DMS53 treated with DMSO at 0.1 percent for 48 hours (cell line): ENCODE measurements at regions not wholly inside any gene's neighbourhood (a gene's known extent, or its start where the extent isn't known, plus 50 kb on each side); places are given as distances from the start of the nearest gene placed in this dataset.
"Not testable (repeated sequence)": the region's sequence is repeated elsewhere in the genome, so short reads cannot be mapped to it uniquely, and the experiment has no call there.

ENCODE experiments used
- DNase-seq: peaks from one replicate; lab custom pipeline; 2025; ENCODE audit not compliant: unreplicated experiment; lab: John Stamatoyannopoulos, UW

- DNase-seq = peak; percentile 95
Measured at GRCh38 chr20:19890445-19891051, 126.6 kb upstream of the NAA20 start.

- no peak for DNase-seq
Measured at GRCh38 chr20:19893356-19893755, 123.8 kb upstream of the NAA20 start.

- no peak for DNase-seq
Measured at GRCh38 chr20:19895761-19896160, 121.4 kb upstream of the NAA20 start.

GRCh38 chr20:19897891-19898290, 119.3 kb upstream of the NAA20 start:
- DNase-seq = no peak

DNA sequence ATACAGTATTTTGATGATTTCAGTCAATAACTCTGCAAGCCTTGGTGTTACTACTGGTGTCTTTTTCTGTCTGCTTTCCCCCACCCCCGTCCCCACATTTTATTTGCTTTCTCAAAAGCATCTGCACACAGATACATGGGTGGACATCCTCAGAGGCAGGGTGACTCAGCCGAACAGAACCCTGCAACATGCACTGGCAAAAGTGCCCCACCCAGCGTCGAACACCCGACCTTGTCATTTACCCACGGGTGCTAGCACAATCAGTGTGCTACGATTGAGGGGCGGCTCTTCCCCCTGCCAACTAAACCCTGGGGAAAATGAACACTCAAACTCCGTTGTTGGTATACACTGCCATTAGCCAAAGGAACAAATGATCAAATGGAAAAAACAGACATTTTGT, 115.9 kb upstream of the NAA20 start:
- no peak for DNase-seq

- no peak for DNase-seq
Measured at GRCh38 chr20:19903168-19903811, 113.9 kb upstream of the NAA20 start.

DNA sequence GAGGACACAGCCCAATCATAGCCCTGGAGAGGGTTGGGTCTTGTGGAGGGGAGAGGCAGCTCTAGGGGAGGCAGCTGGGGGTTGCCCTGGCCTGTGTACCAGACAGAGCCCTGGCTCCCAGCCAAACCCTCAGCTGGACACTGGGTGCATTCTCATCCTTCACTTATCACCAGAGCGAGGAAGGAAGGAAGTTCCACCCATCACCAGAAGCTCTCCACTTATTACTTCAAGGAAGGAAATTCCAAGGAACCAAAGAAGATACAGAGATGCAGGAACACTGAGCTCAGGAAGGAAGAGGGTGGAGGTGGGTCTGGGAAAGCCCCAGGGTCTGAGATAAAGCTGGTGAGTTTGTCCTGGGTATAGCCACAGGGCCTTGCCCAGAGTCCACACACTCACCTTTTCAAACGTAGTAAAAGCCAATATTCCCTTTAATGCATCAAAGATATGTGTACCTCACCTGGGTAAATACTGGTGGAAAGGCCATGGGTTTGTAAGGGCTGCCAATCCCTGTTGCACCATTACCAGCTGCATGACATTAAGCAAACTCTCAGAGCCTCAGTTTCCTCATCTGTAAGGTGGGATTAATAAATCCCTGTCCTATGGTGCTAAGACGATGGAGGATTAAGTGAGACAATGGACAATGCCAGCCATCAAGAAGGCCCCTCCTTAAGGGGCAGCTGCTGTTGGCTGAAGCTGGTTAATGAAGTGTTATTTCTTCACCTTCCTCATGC, 109.7 kb upstream of the NAA20 start:
- DNase-seq = no peak

- no peak for DNase-seq
Measured at GRCh38 chr20:19908576-19908975, 108.6 kb upstream of the NAA20 start.

GRCh38 chr20:19909725-19910124, 107.4 kb upstream of the NAA20 start:
- DNase-seq = no peak

DNA sequence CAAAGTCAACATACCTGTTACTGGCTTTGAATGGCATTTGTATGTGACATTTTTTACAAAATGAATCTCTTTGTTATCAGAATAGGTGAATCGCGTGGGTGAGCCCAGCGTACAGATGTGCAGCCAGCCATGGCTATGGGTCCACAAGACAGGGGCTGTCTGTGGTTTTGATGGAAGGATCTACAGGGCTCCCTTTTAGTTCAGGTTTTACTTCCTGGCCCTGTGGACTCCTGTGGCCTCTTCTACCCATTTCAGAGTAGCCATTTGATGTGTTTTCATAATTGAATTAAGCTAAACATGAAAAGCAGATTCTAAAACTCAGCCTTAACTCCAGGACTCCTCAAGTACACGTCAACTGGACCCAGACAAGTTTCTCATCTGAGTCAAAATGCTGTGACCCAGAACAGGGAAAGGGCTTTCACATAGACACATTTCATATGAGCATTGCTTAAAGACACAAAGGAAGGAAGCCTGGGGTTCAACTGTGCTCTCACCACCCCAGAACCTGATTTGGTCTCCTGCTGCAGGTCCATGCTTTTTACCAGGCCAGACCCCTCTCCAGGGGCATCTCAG, 105.3 kb upstream of the NAA20 start:
- DNase-seq = no peak

DNA sequence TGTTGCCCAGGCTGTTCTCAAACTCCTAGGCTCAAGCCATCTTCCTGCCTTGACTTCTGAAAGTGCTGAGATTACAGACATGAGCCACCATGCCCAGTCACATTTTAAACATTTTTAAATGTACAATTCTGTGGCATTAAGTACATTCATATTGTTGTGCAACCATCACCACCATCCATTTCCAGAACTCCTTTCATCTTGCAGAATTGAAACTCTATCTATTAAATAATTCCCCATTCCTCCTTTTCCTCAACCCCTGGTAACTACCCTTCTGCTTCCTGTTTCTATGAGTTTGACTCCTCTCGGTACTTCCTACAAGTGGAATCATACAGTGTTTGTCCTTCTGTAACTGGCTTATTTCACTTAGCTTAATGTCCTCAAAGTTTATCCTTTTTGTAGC, 103.8 kb upstream of the NAA20 start:
- no peak for DNase-seq

GRCh38 chr20:19913927-19914614, 103.1 kb upstream of the NAA20 start:
- DNase-seq = peak; percentile 80

DNA sequence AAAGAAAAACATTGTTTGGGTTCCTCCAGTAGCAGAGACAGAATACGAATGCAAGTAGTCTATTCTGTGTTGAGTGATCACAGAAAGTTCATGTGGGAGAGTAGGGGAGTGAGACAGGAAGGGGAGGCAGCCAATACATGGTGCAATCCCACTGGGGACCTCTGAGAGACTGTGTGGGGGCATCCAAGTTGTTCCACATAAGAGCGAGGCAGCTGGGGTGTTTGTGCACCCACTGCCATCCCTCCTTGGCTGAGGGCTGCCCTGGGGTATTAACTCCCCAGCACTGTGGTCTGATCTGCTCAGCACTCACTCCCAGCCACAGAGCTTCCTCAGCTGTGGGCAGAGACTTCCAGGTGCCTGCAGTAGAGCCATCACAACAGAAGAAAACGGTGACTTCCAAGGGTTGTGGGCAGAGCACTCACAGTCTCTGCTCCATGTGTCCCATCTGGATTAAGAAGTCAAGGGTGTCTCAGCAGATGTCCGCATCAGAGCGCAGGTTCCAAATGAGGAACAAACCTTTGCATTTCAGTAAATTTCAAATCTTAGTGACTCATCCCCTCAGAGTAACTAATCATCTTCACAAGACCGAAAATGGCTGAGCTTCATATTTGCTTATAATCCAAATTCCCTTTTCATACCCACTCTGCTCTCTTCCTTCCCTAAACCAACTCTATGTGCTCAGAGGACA, 101.9 kb upstream of the NAA20 start:
- no peak for DNase-seq

- DNase-seq = no peak
Measured at GRCh38 chr20:19916531-19917485, 100.4 kb upstream of the NAA20 start.

- no peak for DNase-seq
Measured at GRCh38 chr20:19918965-19919329, 98.2 kb upstream of the NAA20 start.

DNA sequence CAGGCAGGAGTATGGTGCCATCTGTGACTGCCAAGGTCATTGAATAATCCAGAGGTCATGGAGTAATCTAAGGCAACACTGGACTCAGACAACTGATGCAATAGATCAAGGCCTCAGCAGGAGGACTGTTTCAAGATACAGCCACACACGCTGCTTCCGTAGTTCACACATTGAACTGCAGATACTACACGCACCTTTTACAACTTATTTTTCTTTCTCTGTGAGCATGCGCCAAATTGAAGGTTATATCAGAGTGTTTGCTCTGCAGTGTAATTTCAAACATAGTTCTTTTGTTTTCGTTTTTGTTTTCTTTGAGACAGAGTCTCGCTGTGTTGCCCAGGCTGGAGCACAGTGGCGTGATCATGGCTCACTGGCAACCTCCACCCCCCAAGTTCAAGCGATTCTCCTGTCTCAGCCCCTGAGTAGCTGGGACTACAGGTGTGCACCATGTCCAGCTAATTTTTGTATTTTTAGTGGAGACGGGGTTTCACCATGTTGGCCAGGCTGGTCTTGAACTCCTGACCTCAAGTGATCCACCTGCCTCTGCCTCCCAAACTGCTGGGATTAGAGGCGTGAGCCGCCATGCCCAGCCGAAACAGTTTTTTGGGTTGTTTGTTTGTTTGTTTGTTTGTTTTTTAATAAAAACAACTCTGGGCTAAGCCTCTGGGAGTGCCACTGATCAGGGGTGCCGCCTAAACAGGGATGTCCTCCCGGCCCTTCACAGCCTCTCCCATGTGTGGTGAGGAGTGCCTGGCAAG, 96.6 kb upstream of the NAA20 start:
- DNase-seq = no peak

DNA sequence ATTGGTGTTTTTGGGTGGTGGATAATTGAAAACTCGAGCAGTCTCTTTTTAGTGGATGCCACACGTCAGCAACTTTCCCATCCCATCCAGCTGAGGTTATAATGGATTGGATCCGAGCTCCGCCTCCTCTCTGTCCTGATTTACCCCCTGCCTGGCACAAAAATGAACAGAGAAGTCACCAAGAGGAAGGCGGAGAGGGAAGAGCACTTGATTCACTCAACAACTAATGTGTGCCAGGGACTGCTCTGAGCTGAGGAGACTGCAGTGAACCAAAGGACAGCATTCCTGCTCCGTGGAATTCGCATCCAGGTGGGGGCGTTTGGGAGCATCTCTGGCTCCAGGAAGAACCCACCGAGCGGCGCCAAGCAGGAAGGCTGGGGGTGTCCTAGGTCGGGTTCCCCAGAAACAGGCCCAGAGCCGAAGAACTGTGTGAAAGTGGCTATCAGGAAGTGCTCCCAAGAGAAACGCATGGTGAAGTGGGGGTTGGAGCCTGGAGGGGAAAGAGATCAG, 95.8 kb upstream of the NAA20 start:
- no peak for DNase-seq

- not testable (repeated sequence) for DNase-seq
Measured at GRCh38 chr20:19921829-19922228, 95.3 kb upstream of the NAA20 start.

DNA sequence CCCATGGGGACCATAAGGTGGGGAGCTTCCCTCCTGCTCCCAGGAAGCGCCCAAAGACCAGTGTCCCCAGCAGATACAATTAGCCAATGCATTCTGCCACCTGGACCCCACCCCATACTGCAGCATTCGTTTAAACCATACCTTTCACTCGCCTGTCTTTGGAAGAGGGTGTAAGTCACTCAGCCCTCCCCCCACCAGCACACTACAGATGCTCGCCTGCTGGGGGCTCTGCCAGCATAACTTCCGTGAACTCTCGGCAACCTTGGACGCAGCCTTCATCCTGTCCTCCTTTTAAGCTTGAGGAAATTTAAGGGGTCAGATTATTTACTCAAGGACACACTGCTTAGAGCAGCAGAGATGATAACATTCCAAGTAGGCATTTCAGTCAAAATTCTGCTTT, 94.4 kb upstream of the NAA20 start:
- no peak for DNase-seq
